GM12878 (cell line): ENCODE measurements at regions not wholly inside any gene's neighbourhood (a gene's known extent, or its start where the extent isn't known, plus 50 kb on each side); places are given as distances from the start of the nearest gene placed in this dataset.

Experiments
- ATAC-seq: fragments of 200-7000 bp; cut with Tn5 transposase; 3 replicates; pipeline ENCODE4 v1.9.1; 2020; ENCODE audit warnings: mild to moderate bottlenecking, moderate library complexity
- BruUV-seq: library from RNA; stranded (reverse); fragments of 400-500 nt; replicated peaks from 2 replicates; lab custom pipeline; 2021; lab: Mats Ljungman, UMichigan
- CTCF ChIA-PET: fragments of 300-600 bp; sonication (Branson Sonifier 250); formaldehyde crosslinking; extraction: SDS; loops from one replicate; lab custom pipeline; 2021; ENCODE audit warnings: inconsistent platforms; lab: Yijun Ruan, JAX
- POLR2A ChIA-PET: fragments of 350-600 bp; formaldehyde crosslinking; extraction: SDS; loops from one replicate; lab custom pipeline; 2021; ENCODE audit warnings: inconsistent platforms; lab: Charles Lee
- RAD21 ChIA-PET: fragments of 300-600 bp; sonication (Branson Sonifier 250); formaldehyde crosslinking; loops from one replicate; lab custom pipeline; 2023; ENCODE audit warnings: antibody characterized with exemption; ENCODE audit not compliant: unreplicated experiment; lab: Charles Lee
- SMC1A ChIA-PET: fragments of 300-600 bp; sonication (Branson Sonifier 250); formaldehyde crosslinking; loops from one replicate; lab custom pipeline; 2023; ENCODE audit not compliant: unreplicated experiment, uncharacterized antibody; lab: Charles Lee
- DNase-seq: peaks from one replicate; pipeline ENCODE4 v3.0.0-alpha.2; 2011; ENCODE audit warnings: low read depth, low spot score
- FAIRE-seq: peaks from 3 replicates; lab custom pipeline; 2011; peaks lifted over from hg19 to GRCh38; lab: Jason Lieb, UNC
- H2AFZ ChIP-seq: 2 replicates; pipeline ENCODE4 v1.6.0; 2011; ENCODE audit warnings: low read depth, low read length, control low read depth; ENCODE audit not compliant: control insufficient read depth
- H3K27ac ChIP-seq: 2 replicates; pipeline ENCODE4 v1.5.1; 2011; ENCODE audit warnings: control low read depth; ENCODE audit not compliant: control insufficient read depth, insufficient read depth
- H3K27me3 ChIP-seq, 2 experiments: replicated peaks in 1 of 2; 2 replicates each; pipeline versions ENCODE4 v1.6.0 to v1.6.1; 2011; ENCODE audit warnings: low read length in 1 of 2; ENCODE audit not compliant: control insufficient read depth in 2 of 2, insufficient read depth in 2 of 2
- H3K36me3 ChIP-seq, 2 experiments: 2 replicates each; pipeline ENCODE4 v1.5.1; 2011; ENCODE audit warnings: low read length in 1 of 2; ENCODE audit not compliant: control insufficient read depth in 2 of 2, insufficient read depth in 2 of 2
- H3K4me1 ChIP-seq: 2 replicates; pipeline ENCODE4 v1.6.1; 2011; ENCODE audit warnings: mild to moderate bottlenecking, low read length, moderate library complexity, mixed read lengths; ENCODE audit not compliant: control insufficient read depth, insufficient read depth
- H3K4me2 ChIP-seq: 2 replicates; pipeline ENCODE4 v1.6.0; 2011; ENCODE audit warnings: control low read depth; ENCODE audit not compliant: control insufficient read depth, insufficient read depth
- H3K4me3 ChIP-seq: fragments of 200-600 bp; sonication (generic); 2 replicates; pipeline ENCODE4 v1.5.1; 2016
- H3K79me2 ChIP-seq: 2 replicates; pipeline ENCODE4 v1.6.0; 2011; ENCODE audit warnings: low read length; ENCODE audit not compliant: control insufficient read depth, insufficient read depth
- H3K9ac ChIP-seq: 2 replicates; pipeline ENCODE4 v1.8.0; 2011; ENCODE audit warnings: low read length, control low read depth, mixed read lengths; ENCODE audit not compliant: control insufficient read depth, insufficient read depth
- H3K9me3 ChIP-seq: replicated peaks from 3 replicates; pipeline ENCODE4 v1.5.1; 2011; ENCODE audit warnings: mild to moderate bottlenecking, low read length; ENCODE audit not compliant: control insufficient read depth, insufficient read depth
- H4K20me1 ChIP-seq: 2 replicates; pipeline ENCODE4 v1.6.0; 2011; ENCODE audit not compliant: control insufficient read depth, insufficient read depth
- CBX3 ChIP-seq: fragments of 200-600 bp; sonication (generic); IDR thresholded peaks from 2 replicates; pipeline ENCODE4 v1.6.1; 2016; ENCODE audit warnings: low read depth, borderline replicate concordance
- ETV6 ChIP-seq, 2 experiments: fragments of 450-650 bp in 1 of 2; IDR thresholded peaks in 1 of 2; conservative IDR thresholded peaks in 1 of 2; 2 replicates each; pipeline ENCODE4 v1.6.1; 2014; ENCODE audit warnings: antibody characterized with exemption in 1 of 2, borderline replicate concordance in 1 of 2, low read depth in 1 of 2, mild to moderate bottlenecking in 1 of 2, moderate library complexity in 1 of 2
- MXI1 ChIP-seq: fragments of 150-350 bp; IDR thresholded peaks from 2 replicates; pipeline ENCODE4 v1.6.1; 2011; ENCODE audit warnings: low read depth, mild to moderate bottlenecking, inconsistent platforms, low read length, improper control_type of control experiment
- NRF1 ChIP-seq: conservative IDR thresholded peaks from 2 replicates; pipeline ENCODE4 v1.6.1; 2011; ENCODE audit warnings: mild to moderate bottlenecking, low read depth, low read length, improper control_type of control experiment
- RUNX3 ChIP-seq: IDR thresholded peaks from 2 replicates; pipeline ENCODE4 v1.6.1; 2012; ENCODE audit warnings: low read length, inconsistent platforms
- SREBF1 ChIP-seq: IDR thresholded peaks from 2 replicates; pipeline ENCODE4 v1.6.1; 2012; ENCODE audit warnings: mild to moderate bottlenecking, low read length
- WGBS: methylation state at CpG from one replicate; pipeline ENCODE4 v1.1.6; 2016; ENCODE audit warnings: low lambda C conversion rate; ENCODE audit not compliant: insufficient replicate concordance, insufficient coverage; ENCODE audit errors: missing lambda C conversion rate; 5-methylcytosine and 5-hydroxymethylcytosine counted together
- in situ Hi-C: fragments of 300-500 bp; cut with MboI; formaldehyde crosslinking; loops from 9 replicates; pipeline ENCODE4 v1.14.3; 2018; ENCODE audit warnings: mixed read lengths
- intact Hi-C: fragments of 100-400 bp; cut with micrococcal nuclease; formaldehyde crosslinking; loops from one replicate; pipeline ENCODE4 v1.14.2; 2022; ENCODE audit not compliant: unreplicated experiment
- TF ChIP-seq, protein P1 (sequence below): fragments of 150-350 bp; IDR thresholded peaks from 2 replicates; pipeline ENCODE4 v1.6.1; 2014; ENCODE audit warnings: mild to moderate bottlenecking, low read depth, low read length

DNA sequence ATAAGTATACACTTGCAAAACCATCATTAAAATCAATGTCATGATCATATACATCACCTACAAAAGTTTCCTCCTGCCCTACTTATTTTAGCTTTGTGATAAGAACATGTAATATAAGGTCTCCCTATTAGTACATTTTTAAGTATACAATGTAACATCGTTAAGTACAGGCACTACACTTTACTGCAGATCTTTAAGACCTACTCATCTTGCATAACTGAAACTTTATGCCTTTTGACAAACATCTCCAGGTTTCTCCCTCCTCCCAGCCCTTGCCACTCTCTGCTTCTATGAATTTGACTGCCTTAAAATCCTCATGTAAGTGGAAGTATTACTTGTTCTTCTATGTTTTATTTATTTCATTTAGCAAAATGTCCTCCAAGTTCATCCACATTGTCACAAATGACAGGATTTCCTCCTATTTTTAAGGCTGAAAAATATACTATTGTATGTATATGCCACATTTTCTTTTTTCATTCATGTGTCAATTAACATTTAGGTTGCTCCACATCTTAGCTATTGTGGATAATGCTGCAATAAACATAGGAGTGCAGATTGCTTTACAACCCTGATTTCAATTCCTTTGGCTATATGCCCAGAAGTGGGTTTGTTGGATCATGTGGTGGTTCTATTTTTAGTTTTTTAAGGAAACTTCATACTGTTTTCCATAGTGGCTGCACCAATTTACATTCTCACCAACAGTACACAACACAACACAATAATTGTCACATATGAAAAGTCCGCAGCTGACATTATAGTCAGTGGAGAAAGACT, 471.1 kb upstream of the ANO3 start:
- SMC1A ChIA-PET: interaction anchor here (1.3 kb wide), 1 partner anchor 29 kb away, joined by 3 read pairs; no protein-coding TSS in a partner anchor
- CTCF ChIA-PET: no interaction called here
- H3K27me3 ChIP-seq: no peaks in the 10 kb centered on the region
- no peak overlapping the region for H3K27ac ChIP-seq
- POLR2A ChIA-PET: no interaction called here
- intact Hi-C loops (no loop called here), in situ Hi-C loops (no loop called here)
- no peak overlapping the region for H3K9ac ChIP-seq
- no peak overlapping the region for H3K4me3 ChIP-seq
- no peak for ATAC-seq
- no peaks in the 10 kb centered on the region for H3K36me3 ChIP-seq
- DNase-seq: no peak
- no peaks in the 10 kb centered on the region for H4K20me1 ChIP-seq
- RAD21 ChIA-PET: no interaction called here
- FAIRE-seq: no peak
- no peaks in the 10 kb centered on the region for H3K9me3 ChIP-seq
- no peak for TF ChIP-seq RUNX3
- TF ChIP-seq, protein P1, sequence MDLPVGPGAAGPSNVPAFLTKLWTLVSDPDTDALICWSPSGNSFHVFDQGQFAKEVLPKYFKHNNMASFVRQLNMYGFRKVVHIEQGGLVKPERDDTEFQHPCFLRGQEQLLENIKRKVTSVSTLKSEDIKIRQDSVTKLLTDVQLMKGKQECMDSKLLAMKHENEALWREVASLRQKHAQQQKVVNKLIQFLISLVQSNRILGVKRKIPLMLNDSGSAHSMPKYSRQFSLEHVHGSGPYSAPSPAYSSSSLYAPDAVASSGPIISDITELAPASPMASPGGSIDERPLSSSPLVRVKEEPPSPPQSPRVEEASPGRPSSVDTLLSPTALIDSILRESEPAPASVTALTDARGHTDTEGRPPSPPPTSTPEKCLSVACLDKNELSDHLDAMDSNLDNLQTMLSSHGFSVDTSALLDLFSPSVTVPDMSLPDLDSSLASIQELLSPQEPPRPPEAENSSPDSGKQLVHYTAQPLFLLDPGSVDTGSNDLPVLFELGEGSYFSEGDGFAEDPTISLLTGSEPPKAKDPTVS: no peak
- no peak for TF ChIP-seq ETV6 (conservative IDR thresholded peaks at IDR 0.05 in 1 of 2, IDR thresholded peaks at IDR 0.05 in 1 of 2; ENCODE audit: borderline replicate concordance in 1 of 2, low read depth in 1 of 2)
- TF ChIP-seq NRF1: no peak
- TF ChIP-seq MXI1: no peak
- no peak for TF ChIP-seq CBX3
- no peak for TF ChIP-seq SREBF1
- BruUV-seq: no TSS peak
- H3K4me1 ChIP-seq: no peaks in the 10 kb centered on the region
- 21% methylated on average over 2 of the region's 2 CpGs for WGBS
- no peak overlapping the region for H3K4me2 ChIP-seq
- H2AFZ ChIP-seq: no peak overlapping the region
- no peaks in the 10 kb centered on the region for H3K79me2 ChIP-seq
